OCI-LY1 (cell line): ENCODE measurements at regions not wholly inside any gene's neighbourhood (a gene's known extent, or its start where the extent isn't known, plus 50 kb on each side); places are given as distances from the start of the nearest gene placed in this dataset.

Source experiments
- H2AFZ ChIP-seq: fragments of 200-600 bp; sonication (generic), shearing (Covaris generic); 2 replicates; pipeline ENCODE4 v1.6.0; 2014; ENCODE audit warnings: antibody characterized with exemption, mild to moderate bottlenecking, low read length
- H3F3A ChIP-seq: fragments of 200-600 bp; sonication (generic), shearing (Covaris generic); 2 replicates; pipeline ENCODE4 v1.6.0; 2014; ENCODE audit warnings: mild to moderate bottlenecking, antibody characterized with exemption, low read length, moderate library complexity; ENCODE audit not compliant: insufficient read depth
- H3K27ac ChIP-seq: fragments of 200-600 bp; sonication (generic); 2 replicates; pipeline ENCODE4 v1.5.1; 2014; ENCODE audit warnings: low read length, mixed run types, mild to moderate bottlenecking, low read depth; ENCODE audit not compliant: poor library complexity, severe bottlenecking
- H3K27me3 ChIP-seq: fragments of 200-600 bp; sonication (generic); 2 replicates; pipeline ENCODE4 v1.6.0; 2014; ENCODE audit warnings: antibody characterized with exemption, mild to moderate bottlenecking, low read length, moderate library complexity; ENCODE audit not compliant: insufficient read depth
- H3K36me3 ChIP-seq: fragments of 200-600 bp; sonication (generic); 2 replicates; pipeline ENCODE4 v1.6.1; 2014; ENCODE audit warnings: mild to moderate bottlenecking, antibody characterized with exemption, low read length, moderate library complexity, mixed read lengths; ENCODE audit not compliant: insufficient read depth
- H3K4me1 ChIP-seq: fragments of 200-600 bp; sonication (generic); 2 replicates; pipeline ENCODE4 v1.5.1; 2014; ENCODE audit warnings: mild to moderate bottlenecking, low read length, moderate library complexity; ENCODE audit not compliant: insufficient read depth, severe bottlenecking
- H3K4me2 ChIP-seq: fragments of 200-600 bp; sonication (generic), shearing (Covaris generic); 2 replicates; pipeline ENCODE4 v1.6.1; 2014; ENCODE audit warnings: low read length
- H3K4me3 ChIP-seq: fragments of 200-600 bp; sonication (generic); 2 replicates; pipeline ENCODE4 v1.5.1; 2014; ENCODE audit warnings: low read length, low read depth, mild to moderate bottlenecking, mixed read lengths; ENCODE audit not compliant: poor library complexity, severe bottlenecking
- H3K79me2 ChIP-seq: fragments of 200-600 bp; shearing (Covaris generic); 2 replicates; pipeline ENCODE4 v1.6.1; 2016; ENCODE audit warnings: mixed run types, low read length, mixed read lengths; ENCODE audit not compliant: insufficient read depth
- H3K9ac ChIP-seq: fragments of 200-600 bp; sonication (generic), shearing (Covaris generic); 2 replicates; pipeline ENCODE4 v1.6.1; 2014; ENCODE audit warnings: mild to moderate bottlenecking, low read length, mixed read lengths
- H3K9me2 ChIP-seq: fragments of 200-600 bp; sonication (generic), shearing (Covaris generic); 2 replicates; pipeline ENCODE4 v1.6.1; 2014; ENCODE audit warnings: low read depth, mild to moderate bottlenecking, low read length, mixed read lengths
- H3K9me3 ChIP-seq: fragments of 200-600 bp; shearing (Covaris generic); 2 replicates; pipeline ENCODE4 v1.6.1; 2014; ENCODE audit warnings: low read length, mixed read lengths
- H4K20me1 ChIP-seq: fragments of 200-600 bp; sonication (generic), shearing (Covaris generic); 2 replicates; pipeline ENCODE4 v1.6.0; 2016; ENCODE audit warnings: mild to moderate bottlenecking, low read length; ENCODE audit not compliant: insufficient read depth
- EZH2 ChIP-seq: fragments of 200-600 bp; sonication (generic), shearing (Covaris generic); IDR thresholded peaks from 2 replicates; pipeline ENCODE4 v1.8.0; 2017; ENCODE audit warnings: borderline replicate concordance, mixed run types, mild to moderate bottlenecking, antibody characterized with exemption, low read length, moderate library complexity, mixed read lengths
- TF ChIP-seq, protein P1 (sequence below): fragments of 200-600 bp; sonication (generic), shearing (Covaris generic); IDR thresholded peaks from 2 replicates; pipeline ENCODE4 v1.5.1; 2017; ENCODE audit warnings: mild to moderate bottlenecking, antibody characterized with exemption, low read length, moderate library complexity, mixed read lengths

DNA sequence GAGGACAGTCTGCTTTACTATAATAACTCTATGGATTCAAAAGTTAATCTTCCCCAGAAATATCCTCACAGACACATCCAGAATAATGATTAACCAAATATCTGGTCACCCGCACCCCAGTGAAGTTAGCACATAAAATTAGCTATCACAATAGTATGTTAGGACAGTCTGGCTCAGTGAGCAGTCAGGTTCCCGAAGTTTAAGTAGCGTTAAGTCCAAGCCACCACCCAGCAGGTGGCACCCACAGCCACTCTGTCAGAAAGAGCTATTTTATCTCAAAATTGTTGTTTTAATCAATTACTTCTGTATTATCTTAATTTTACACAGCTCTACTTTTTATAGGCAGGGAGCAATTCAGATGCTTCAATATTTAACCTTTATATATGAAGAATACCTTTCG lies 537.5 kb downstream of the MBD2 start:
- no peak for TF ChIP-seq EZH2
- TF ChIP-seq, protein P1, sequence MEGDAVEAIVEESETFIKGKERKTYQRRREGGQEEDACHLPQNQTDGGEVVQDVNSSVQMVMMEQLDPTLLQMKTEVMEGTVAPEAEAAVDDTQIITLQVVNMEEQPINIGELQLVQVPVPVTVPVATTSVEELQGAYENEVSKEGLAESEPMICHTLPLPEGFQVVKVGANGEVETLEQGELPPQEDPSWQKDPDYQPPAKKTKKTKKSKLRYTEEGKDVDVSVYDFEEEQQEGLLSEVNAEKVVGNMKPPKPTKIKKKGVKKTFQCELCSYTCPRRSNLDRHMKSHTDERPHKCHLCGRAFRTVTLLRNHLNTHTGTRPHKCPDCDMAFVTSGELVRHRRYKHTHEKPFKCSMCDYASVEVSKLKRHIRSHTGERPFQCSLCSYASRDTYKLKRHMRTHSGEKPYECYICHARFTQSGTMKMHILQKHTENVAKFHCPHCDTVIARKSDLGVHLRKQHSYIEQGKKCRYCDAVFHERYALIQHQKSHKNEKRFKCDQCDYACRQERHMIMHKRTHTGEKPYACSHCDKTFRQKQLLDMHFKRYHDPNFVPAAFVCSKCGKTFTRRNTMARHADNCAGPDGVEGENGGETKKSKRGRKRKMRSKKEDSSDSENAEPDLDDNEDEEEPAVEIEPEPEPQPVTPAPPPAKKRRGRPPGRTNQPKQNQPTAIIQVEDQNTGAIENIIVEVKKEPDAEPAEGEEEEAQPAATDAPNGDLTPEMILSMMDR: peak; percentile 18; the same call in 1 of the 2 replicates
- Histone ChIP-seq H3F3A (no peaks in the 10 kb centered on the region), H3K9ac (no peak overlapping the region), H2AFZ (no peak overlapping the region), H3K4me3 (no peak overlapping the region), H3K9me2 (no peaks in the 10 kb centered on the region), H3K79me2 (no peaks in the 10 kb centered on the region), H3K9me3 (no peaks in the 10 kb centered on the region), H3K27me3 (no peaks in the 10 kb centered on the region), H3K4me1 (no peaks in the 10 kb centered on the region), H3K36me3 (no peaks in the 10 kb centered on the region), H3K27ac (no peak overlapping the region), H3K4me2 (no peak overlapping the region), H4K20me1 (no peaks in the 10 kb centered on the region)

DNA sequence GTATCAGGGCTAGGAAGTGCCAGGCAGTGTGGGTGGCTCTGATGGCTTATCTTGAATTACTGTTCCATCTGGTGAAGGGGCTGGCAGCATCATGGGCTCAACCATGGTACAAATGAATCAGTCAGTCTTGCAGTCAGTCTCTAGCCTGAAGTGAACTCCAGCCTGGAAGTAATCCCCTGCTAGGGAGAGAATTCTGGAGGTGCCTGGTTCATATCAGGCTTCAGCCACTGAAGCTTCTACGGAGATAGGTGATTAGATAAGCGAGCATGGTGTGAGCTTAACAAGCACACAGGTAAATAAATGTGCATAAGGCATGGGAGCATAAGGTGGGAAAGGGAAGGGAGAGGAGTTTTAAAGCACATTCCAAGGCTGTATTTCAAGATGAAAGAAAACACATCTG lies 541.7 kb downstream of the MBD2 start:
- H3K4me2 ChIP-seq: no peak overlapping the region
- no peak overlapping the region for H3K27ac ChIP-seq
- no peaks in the 10 kb centered on the region for H3K79me2 ChIP-seq
- no peaks in the 10 kb centered on the region for H4K20me1 ChIP-seq
- H3F3A ChIP-seq: no peaks in the 10 kb centered on the region
- TF ChIP-seq, protein P1: no peak
- TF ChIP-seq EZH2: no peak
- no peaks in the 10 kb centered on the region for H3K36me3 ChIP-seq
- H3K9me3 ChIP-seq: no peaks in the 10 kb centered on the region
- no peaks in the 10 kb centered on the region for H3K4me1 ChIP-seq
- H3K9me2 ChIP-seq: no peaks in the 10 kb centered on the region
- no peak overlapping the region for H3K9ac ChIP-seq
- no peaks in the 10 kb centered on the region for H3K27me3 ChIP-seq
- H2AFZ ChIP-seq: no peak overlapping the region
- no peak overlapping the region for H3K4me3 ChIP-seq

DNA sequence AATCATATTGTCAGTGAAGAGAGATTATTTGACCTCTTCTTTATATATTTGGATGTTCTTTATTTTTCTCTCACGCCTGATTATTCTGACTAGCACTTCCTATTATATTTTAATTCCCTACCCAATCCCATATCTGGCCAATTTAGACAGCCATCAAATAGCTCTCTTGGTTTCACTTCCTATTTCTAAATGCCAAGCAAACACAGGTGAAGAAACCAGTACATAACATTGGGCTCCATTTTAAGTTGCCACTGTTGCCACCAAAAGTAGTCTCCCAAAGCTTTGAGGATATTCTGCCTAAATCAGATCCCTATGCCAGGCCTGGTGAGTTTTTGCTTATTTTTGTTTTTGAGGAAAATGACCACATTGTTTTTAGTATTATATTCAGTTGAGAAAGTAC lies 547.0 kb downstream of the MBD2 start:
- Histone ChIP-seq H3K9me2 (no peaks in the 10 kb centered on the region), H3K4me1 (no peaks in the 10 kb centered on the region), H3K4me2 (no peak overlapping the region), H3F3A (no peaks in the 10 kb centered on the region), H2AFZ (no peak overlapping the region), H4K20me1 (no peaks in the 10 kb centered on the region), H3K27ac (no peak overlapping the region), H3K9ac (no peak overlapping the region), H3K36me3 (no peaks in the 10 kb centered on the region), H3K4me3 (no peak overlapping the region), H3K79me2 (no peaks in the 10 kb centered on the region), H3K27me3 (no peaks in the 10 kb centered on the region), H3K9me3 (no peaks in the 10 kb centered on the region)
- TF ChIP-seq, protein P1: no peak
- no peak for TF ChIP-seq EZH2
